Fibroblast of the conjunctiva (primary cell): ENCODE measurements at regions not wholly inside any gene's neighbourhood (a gene's known extent, or its start where the extent isn't known, plus 50 kb on each side); places are given as distances from the start of the nearest gene placed in this dataset.
"Not testable (repeated sequence)": the region's sequence is repeated elsewhere in the genome, so short reads cannot be mapped to it uniquely, and the experiment has no call there.

Source experiments
- DNase-seq: peaks from one replicate; pipeline ENCODE4 v3.0.0-alpha.2; 2010; ENCODE audit warnings: low read depth

DNA sequence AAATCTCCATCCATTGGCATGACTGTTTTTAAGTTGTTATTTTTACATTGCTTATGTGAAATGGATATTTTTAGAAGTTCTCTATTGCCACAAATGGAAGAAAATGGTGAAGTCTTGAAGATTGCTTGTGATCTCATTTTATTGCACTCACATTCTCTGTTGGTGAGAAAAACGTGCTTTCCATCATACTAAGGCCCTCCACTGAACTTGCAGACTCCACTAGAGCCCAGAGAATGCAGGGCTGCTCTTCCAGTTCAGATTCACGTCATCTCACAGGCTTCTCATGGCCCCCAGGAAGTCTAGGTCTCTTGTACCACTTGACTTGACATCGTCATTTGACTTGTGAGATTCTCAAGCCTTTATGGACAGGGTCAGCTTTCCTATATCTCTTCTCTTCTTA is 254.8 kb upstream of the COPS8 start:
- DNase-seq = no peak

- DNase-seq = no peak
Measured at GRCh38 chr2:236831698-236832097, 254.0 kb upstream of the COPS8 start.

DNA sequence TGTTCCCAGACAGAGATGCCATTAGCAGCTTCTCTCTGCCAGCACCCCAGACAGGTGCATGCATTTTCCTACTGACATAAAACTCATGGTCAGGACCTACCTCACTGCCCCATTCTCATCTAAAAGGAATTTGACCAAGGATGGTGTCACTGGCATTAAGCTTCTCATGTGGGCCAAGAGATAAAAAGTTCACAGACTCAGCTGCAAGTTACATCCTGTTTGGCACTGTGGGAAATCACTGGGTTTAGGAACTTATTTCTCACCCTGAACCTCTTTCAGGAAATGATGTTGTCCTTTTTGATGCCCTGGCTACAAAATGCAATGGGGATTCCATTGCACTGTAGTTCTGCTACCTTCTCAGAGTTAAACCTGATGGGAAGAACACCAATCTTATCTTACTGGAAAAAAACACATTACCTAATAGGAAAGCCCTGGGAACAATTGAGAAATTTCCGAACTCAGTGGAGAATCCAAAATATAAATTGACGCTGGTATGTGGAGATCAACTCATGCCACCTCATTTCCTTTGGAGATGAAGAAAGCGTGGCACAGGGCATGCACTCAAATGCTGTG is 252.1 kb upstream of the COPS8 start:
- no peak for DNase-seq

DNA sequence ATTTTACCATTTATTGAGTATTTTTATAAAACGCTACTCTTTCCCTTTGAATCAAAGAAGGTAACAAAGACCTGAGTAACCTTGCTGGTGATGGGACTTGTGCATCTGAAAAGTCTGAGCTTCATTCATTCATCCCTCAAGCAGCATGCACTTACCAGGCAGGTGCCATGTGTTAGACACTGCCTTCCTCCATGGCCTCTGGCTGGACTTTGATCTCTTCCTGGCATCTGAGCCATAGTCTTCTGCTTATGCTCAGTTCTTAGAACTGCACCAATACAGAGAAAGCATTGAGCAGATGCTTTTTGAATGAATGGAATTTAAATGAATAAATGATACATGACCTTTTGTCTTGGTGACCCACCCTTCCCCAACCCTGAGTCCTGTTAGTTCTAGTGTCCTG is 251.4 kb upstream of the COPS8 start:
- DNase-seq = no peak

- DNase-seq = no peak
Measured at GRCh38 chr2:236835307-236836024, 250.2 kb upstream of the COPS8 start.

- DNase-seq = not testable (repeated sequence)
Measured at GRCh38 chr2:236836028-236836427, 249.7 kb upstream of the COPS8 start.

- DNase-seq = no peak
Measured at GRCh38 chr2:236840215-236840614, 245.5 kb upstream of the COPS8 start.

DNA sequence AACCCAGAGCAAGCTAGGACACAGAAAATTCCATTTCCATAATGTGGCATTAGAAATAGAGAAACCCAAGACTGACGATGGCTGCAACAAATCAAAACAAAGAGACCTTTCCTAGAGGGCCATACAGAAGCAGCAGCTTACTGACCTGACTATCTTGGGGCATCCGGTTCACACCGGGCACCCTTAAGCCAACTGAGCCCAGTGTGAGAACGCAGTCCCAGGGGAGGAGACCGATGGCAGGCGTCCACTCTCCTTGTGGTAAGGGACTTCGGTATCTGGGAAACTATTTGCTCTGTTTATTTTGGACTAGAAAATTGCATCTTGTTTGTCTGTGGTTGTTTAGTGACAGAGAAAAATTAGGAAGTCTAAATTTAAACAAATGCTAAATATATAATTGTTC is 244.8 kb upstream of the COPS8 start:
- DNase-seq = no peak

DNA sequence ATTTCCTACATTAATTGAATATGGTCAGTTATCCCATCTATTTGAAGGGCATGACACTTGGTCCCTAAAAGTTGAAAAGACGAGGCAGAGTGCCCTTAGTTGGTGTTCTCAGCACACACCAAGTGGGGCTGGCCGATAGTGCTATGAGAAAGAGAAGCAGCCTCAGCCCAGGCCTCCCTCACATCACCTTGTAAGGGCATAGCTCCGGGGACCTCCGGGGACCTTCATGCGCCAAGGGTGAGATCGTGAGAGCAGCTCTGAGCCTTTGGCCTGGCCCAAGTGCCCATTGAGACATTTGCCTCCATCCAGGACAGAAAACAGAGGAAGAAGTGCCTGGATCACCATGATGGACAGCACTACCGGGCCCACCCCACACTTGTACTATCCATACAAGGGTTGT is 244.3 kb upstream of the COPS8 start:
- DNase-seq = no peak

DNA sequence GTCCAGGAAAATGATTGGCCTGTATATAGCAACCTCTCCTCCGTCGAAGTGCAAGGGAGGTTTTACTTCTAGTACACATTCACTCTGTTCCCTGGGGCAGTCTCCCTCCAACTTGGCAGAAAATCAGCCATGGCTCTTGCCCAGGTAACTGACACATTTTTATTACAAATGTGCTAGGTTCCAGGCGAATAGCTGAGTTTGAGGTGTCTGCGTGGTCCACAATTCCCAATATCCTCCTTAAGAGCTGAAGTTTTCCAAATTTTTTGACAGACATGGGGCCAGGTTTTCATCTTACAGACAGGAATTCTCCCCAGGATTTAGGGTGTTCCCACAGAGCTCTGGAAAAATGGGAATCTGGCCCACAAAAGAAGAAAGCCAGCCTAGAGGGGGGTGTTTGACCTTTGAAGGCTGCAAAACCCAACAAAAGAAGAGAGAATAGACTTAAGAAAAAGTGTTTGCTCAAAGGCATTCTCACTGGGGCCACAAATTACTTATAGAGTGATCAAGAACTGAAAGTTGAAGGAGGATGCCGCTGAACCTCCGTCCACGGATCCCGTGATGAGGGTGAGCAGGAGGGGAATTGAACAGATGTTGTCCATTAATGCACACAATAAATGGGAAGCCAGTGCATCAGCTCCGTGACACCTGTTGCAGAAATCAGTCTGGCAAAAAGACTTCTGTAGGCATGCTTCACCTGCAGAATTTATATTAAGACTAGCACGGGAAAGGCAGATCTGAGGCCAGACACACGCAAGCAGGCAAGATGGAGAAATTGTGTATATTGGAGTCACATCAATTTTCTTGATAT is 242.3 kb upstream of the COPS8 start:
- DNase-seq = no peak

DNA sequence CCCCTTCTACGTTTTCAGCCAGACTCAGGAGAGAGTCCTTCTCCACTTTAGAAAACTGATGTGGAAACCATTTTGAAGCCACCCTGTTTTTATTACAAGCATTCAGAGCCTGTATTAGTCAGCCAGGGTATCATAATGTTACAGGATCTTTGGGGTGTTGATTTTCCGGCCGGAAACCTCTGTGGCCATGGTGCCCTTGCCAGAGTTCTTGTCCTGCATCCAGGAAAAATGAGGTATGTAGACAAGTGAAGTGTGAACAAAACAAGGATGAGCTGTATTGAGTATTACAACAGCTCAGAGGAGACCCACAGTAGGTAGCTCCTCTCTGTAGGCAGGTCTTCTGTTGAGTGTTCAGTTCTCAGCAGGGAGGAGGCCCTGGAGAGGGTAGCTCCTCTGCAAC is 241.0 kb upstream of the COPS8 start:
- no peak for DNase-seq

DNA sequence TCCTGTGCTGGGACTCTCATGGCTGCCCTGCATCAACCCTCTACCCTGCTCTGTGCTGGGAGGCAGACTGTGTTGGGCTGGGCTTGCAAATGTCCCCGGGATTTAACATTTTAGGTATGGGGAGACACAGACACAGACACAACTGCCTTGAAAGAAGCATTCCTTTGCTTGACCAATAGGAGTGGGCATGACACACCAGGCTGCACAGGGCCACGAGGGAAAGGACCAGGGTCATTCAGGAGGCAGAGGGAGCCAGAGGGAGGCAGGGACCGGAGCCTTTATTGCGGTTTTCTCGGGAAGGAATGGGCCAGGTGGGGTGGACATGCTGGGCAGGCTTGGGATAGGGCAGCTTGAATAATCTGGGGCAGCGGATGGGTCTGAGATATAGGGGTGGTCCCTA is 238.7 kb upstream of the COPS8 start:
- DNase-seq = no peak

- no peak for DNase-seq
Measured at GRCh38 chr2:236847538-236848263, 238.0 kb upstream of the COPS8 start.

DNA sequence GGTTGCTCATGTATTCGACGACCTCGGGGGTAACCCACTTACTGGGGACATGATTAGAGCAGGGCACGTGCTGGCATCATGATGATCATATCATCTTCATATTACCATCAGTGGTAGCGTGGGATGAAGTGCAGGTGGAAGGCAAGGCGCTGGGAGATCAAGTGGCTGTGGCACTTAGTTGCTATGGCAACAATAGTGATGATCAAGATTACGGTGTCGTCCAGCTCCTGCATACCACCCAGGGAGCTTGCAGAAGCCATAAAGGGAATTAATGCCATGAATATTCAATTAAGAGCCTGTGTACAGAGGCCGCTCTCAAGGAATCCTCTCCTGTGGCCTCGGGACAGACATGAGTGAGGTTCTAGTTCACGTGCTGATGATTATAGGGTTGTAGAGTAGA is 237.2 kb upstream of the COPS8 start:
- no peak for DNase-seq

DNA sequence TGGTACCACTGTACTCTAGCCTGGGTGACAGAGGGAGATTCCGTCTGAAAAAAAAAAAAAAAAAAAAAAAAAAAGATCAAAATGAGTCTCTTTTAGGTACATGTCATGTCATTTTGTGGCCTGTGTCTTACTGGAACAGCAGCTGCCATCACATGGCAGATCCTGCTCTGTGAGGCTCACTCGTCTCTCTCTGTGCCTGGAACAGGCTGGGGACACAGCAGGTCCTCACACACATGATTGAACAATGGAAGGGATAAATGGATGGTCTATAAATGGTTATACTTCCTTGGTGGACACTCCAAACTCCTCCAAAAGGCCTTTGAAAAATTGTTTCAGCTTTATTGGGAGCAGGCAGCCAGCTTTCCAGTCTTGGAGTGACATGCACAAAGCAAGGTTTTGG is 236.2 kb upstream of the COPS8 start:
- no peak for DNase-seq

DNA sequence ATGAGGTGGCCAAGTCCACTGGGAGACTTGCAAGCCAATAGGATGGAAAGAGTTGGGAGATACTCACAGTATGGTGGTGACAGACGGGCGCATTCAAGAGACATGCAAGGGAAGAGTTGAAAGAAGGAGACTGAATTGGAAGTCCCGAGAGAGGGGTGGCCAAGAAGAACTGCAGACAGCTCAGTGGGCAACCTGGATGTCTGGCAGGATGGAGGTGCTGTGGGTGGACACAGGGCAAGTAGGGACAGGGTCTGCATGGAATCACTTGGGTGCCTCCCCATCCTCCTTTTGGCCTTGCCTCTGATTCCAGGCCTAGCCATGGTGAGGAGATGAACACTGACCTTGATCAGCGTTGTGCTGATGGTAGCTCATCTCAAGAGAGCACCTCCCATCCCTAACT is 235.7 kb upstream of the COPS8 start:
- DNase-seq = no peak

GRCh38 chr2:236851187-236851586 is 234.5 kb upstream of the COPS8 start:
- DNase-seq = no peak

DNA sequence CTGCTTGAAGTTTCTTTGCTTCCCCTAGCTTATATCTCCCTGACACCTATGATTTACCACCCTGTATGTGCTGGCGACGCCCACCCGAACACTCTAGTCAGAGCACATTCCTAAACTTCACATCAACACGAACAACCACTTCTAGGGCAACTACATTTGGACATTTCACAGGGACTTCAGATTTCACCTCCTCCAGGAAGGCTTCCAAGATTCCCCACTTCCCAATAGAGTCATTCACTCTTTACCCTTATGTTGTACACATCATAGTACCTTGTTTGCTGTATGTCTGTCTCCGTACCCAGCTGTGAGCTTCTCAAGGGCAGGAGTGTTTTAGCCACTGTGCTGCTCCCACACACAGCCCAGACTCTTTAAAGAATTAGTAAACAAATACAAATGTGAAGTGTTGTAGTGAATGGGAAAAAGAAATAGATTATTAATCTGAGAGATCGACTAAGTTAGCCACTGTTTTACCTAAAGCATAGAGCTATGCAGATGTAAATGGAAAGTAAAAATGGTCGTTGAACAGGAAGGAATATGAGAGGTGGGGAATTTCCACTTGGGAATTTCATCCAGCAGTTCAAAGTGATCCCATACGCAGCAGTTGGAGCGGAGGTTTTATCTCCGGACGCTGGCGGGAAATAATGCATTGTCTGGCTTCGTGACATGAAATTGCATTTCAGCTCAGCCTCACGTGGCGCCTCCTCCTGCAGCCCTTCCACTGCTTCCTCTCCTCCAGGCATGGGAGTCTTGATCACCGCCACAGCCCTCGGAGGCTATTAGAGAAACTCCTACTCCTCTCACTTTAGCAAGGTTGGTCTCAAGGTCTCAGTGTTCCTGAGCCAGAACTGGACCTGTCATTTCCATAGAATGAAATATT is 233.4 kb upstream of the COPS8 start:
- no peak for DNase-seq

GRCh38 chr2:236852977-236853374 is 232.7 kb upstream of the COPS8 start:
- no peak for DNase-seq

DNA sequence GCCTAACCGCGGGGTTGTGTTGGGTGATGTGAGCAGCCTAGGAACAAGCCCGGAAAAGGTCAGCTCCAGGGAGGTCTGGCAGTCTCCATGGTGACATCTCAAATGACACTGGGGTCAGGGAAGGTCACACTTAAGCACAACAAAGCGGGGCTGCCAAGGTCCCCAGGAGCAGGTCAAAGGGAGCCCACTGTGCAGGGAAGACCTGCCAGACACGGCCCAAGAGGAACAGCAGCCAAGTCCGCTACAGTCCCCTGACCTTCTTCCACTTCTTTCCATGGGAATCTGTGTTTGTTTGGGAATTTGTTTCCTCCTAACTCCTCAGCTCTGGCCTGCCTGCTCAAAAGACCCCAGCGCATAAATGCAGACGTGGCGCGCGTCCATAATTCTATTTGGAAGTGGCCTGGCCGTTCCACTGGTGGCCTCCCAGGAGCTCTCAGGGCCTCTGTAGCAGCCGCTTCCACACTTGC is 232.1 kb upstream of the COPS8 start:
- no peak for DNase-seq

DNA sequence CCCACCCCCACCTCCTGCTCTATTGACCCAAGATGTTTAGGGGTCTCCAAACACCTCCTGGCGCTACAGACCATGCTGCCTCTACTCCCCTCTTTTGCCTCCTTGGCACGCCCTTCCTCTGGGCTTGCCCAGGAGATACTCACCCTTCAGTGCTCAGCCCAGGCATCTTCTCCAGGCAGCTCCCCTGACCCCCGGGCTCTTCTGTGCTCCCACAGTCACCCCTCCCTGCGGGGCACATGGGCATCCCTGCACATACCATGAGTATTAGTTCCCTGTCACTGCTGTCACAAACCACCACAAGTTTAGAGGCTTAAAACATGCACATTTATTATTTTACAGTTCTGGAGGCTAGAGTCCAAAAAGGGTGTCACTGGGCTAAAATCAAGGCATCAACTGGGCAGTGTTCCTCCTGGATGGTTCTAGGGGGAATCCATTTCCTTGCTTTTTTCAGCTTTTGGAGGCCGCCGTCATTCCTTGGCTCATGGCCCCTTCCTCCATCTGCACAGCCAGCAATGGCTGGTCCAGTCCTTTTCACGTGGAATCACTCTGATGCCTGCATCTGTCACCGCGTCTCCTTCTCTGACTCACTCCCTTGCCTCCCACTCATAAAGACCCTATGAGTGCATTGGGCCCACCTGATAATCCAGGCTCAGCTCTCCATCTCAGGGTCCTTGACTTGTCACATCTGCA is 230.4 kb upstream of the COPS8 start:
- DNase-seq = no peak
